Gastroesophageal sphincter (tissue), 3 donors: ENCODE measurements at regions not wholly inside any gene's neighbourhood (a gene's known extent, or its start where the extent isn't known, plus 50 kb on each side); places are given as distances from the start of the nearest gene placed in this dataset.

Source experiments
- CTCF ChIP-seq, 4 experiments: fragments of 200-600 bp in 2 of 4; fragments of 450-650 bp in 2 of 4; sonication (generic) in 1 of 4; IDR thresholded peaks; one replicate each; pipeline ENCODE4 v1.5.1; 2017 to 2019; ENCODE audit warnings: antibody characterized with exemption in 4 of 4, mild to moderate bottlenecking in 2 of 4, moderate library complexity in 2 of 4
- EP300 ChIP-seq: sonication (generic); formaldehyde crosslinking; IDR thresholded peaks from one replicate; pipeline ENCODE4 v1.6.1; 2017; ENCODE audit warnings: antibody characterized with exemption, mild to moderate bottlenecking
- POLR2A ChIP-seq, 2 donors: fragments of 450-650 bp; IDR thresholded peaks; one replicate each; pipeline ENCODE4 v1.6.1; 2017; ENCODE audit warnings: antibody characterized with exemption in 2 of 2, mild to moderate bottlenecking in 2 of 2, moderate library complexity in 1 of 2
- POLR2AphosphoS5 ChIP-seq: sonication (generic); formaldehyde crosslinking; IDR thresholded peaks from one replicate; pipeline ENCODE4 v1.6.1; 2017; ENCODE audit warnings: antibody characterized with exemption

- TF ChIP-seq POLR2AphosphoS5 (no peak), POLR2A (IDR thresholded peaks at IDR 0.05) (no peak), CTCF (IDR thresholded peaks at IDR 0.05) (no peak), EP300 (no peak)
Observed at GRCh38 chr4:115965588-115965987, 852.2 kb upstream of the NDST4 start.
